C4-2B (cell line): ENCODE measurements at regions not wholly inside any gene's neighbourhood (a gene's known extent, or its start where the extent isn't known, plus 50 kb on each side); places are given as distances from the start of the nearest gene placed in this dataset.

Source experiments
- CTCF ChIP-seq: fragments of 450-650 bp; conservative IDR thresholded peaks from 2 replicates; pipeline ENCODE4 v1.5.1; 2017; ENCODE audit warnings: mild to moderate bottlenecking
- ZFX ChIP-seq: fragments of 450-650 bp; IDR thresholded peaks from 2 replicates; pipeline ENCODE4 v1.6.1; 2017

DNA sequence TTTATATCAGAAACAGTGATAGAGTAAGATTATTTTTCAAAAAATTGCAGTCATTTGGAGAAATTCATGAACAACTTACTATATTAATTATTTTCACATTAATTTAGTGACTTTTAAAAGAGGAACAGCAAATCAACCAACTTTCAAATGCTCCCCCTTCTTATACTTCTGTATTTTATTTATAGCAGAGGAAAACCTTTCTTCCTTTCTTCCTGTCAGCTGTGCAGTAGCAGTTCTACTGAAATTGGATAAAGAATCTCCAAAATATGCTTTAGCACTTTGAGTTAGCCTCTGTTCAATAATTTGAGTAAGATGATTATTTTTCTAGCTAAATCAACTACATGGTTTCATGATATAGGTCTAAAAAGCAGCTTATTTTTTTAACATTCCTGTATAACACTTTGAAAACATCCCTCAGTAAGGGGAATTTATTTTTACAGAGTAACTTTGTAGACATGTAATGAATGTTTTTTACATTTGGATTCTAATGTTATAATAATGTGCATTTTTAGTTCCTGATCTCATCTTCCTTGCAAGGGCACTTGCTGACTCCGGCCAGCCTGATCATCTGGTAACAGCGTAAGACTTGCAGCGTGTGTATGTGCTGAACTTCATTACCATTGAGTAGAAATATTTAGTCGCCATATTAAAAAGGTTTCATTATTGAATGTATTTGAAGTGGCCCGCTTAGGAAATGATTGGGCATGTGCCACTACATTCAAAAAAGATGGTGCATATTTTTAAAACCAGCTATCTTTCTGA, 158.3 kb upstream of the HDAC9 start:
- no peak for TF ChIP-seq CTCF
- TF ChIP-seq ZFX, result no peak
